GM12878 (cell line): ENCODE measurements at regions not wholly inside any gene's neighbourhood (a gene's known extent, or its start where the extent isn't known, plus 50 kb on each side); places are given as distances from the start of the nearest gene placed in this dataset.

Experiments used
- ATAC-seq: fragments of 200-7000 bp; cut with Tn5 transposase; 3 replicates; pipeline ENCODE4 v1.9.1; 2020; ENCODE audit warnings: mild to moderate bottlenecking, moderate library complexity
- BruUV-seq: library from RNA; stranded (reverse); fragments of 400-500 nt; replicated peaks from 2 replicates; lab custom pipeline; 2021; lab: Mats Ljungman, UMichigan
- CTCF ChIA-PET: fragments of 300-600 bp; sonication (Branson Sonifier 250); formaldehyde crosslinking; extraction: SDS; loops from one replicate; lab custom pipeline; 2021; ENCODE audit warnings: inconsistent platforms; lab: Yijun Ruan, JAX
- POLR2A ChIA-PET: fragments of 350-600 bp; formaldehyde crosslinking; extraction: SDS; loops from one replicate; lab custom pipeline; 2021; ENCODE audit warnings: inconsistent platforms; lab: Charles Lee
- RAD21 ChIA-PET: fragments of 300-600 bp; sonication (Branson Sonifier 250); formaldehyde crosslinking; loops from one replicate; lab custom pipeline; 2023; ENCODE audit warnings: antibody characterized with exemption; ENCODE audit not compliant: unreplicated experiment; lab: Charles Lee
- SMC1A ChIA-PET: fragments of 300-600 bp; sonication (Branson Sonifier 250); formaldehyde crosslinking; loops from one replicate; lab custom pipeline; 2023; ENCODE audit not compliant: unreplicated experiment, uncharacterized antibody; lab: Charles Lee
- DNase-seq: peaks from one replicate; pipeline ENCODE4 v3.0.0-alpha.2; 2011; ENCODE audit warnings: low read depth, low spot score
- FAIRE-seq: peaks from 3 replicates; lab custom pipeline; 2011; peaks lifted over from hg19 to GRCh38; lab: Jason Lieb, UNC
- H2AFZ ChIP-seq: 2 replicates; pipeline ENCODE4 v1.6.0; 2011; ENCODE audit warnings: low read depth, low read length, control low read depth; ENCODE audit not compliant: control insufficient read depth
- H3K27ac ChIP-seq: 2 replicates; pipeline ENCODE4 v1.5.1; 2011; ENCODE audit warnings: control low read depth; ENCODE audit not compliant: control insufficient read depth, insufficient read depth
- H3K27me3 ChIP-seq, 2 experiments: replicated peaks in 1 of 2; 2 replicates each; pipeline versions ENCODE4 v1.6.0 to v1.6.1; 2011; ENCODE audit warnings: low read length in 1 of 2; ENCODE audit not compliant: control insufficient read depth in 2 of 2, insufficient read depth in 2 of 2
- H3K36me3 ChIP-seq, 2 experiments: 2 replicates each; pipeline ENCODE4 v1.5.1; 2011; ENCODE audit warnings: low read length in 1 of 2; ENCODE audit not compliant: control insufficient read depth in 2 of 2, insufficient read depth in 2 of 2
- H3K4me1 ChIP-seq: 2 replicates; pipeline ENCODE4 v1.6.1; 2011; ENCODE audit warnings: mild to moderate bottlenecking, low read length, moderate library complexity, mixed read lengths; ENCODE audit not compliant: control insufficient read depth, insufficient read depth
- H3K4me2 ChIP-seq: 2 replicates; pipeline ENCODE4 v1.6.0; 2011; ENCODE audit warnings: control low read depth; ENCODE audit not compliant: control insufficient read depth, insufficient read depth
- H3K4me3 ChIP-seq: fragments of 200-600 bp; sonication (generic); 2 replicates; pipeline ENCODE4 v1.5.1; 2016
- H3K79me2 ChIP-seq: 2 replicates; pipeline ENCODE4 v1.6.0; 2011; ENCODE audit warnings: low read length; ENCODE audit not compliant: control insufficient read depth, insufficient read depth
- H3K9ac ChIP-seq: 2 replicates; pipeline ENCODE4 v1.8.0; 2011; ENCODE audit warnings: low read length, control low read depth, mixed read lengths; ENCODE audit not compliant: control insufficient read depth, insufficient read depth
- H3K9me3 ChIP-seq: replicated peaks from 3 replicates; pipeline ENCODE4 v1.5.1; 2011; ENCODE audit warnings: mild to moderate bottlenecking, low read length; ENCODE audit not compliant: control insufficient read depth, insufficient read depth
- H4K20me1 ChIP-seq: 2 replicates; pipeline ENCODE4 v1.6.0; 2011; ENCODE audit not compliant: control insufficient read depth, insufficient read depth
- BCL3 ChIP-seq: IDR thresholded peaks from 2 replicates; pipeline ENCODE4 v1.6.1; 2011; ENCODE audit warnings: borderline replicate concordance, low read depth, mild to moderate bottlenecking, moderate library complexity, low read length; ENCODE audit not compliant: insufficient read depth, poor library complexity, severe bottlenecking
- CBX3 ChIP-seq: fragments of 200-600 bp; sonication (generic); IDR thresholded peaks from 2 replicates; pipeline ENCODE4 v1.6.1; 2016; ENCODE audit warnings: low read depth, borderline replicate concordance
- FOXK2 ChIP-seq: fragments of 450-650 bp; IDR thresholded peaks from 2 replicates; pipeline ENCODE4 v1.6.1; 2017; ENCODE audit warnings: mild to moderate bottlenecking, moderate library complexity
- IKZF2 ChIP-seq, 2 experiments: fragments of 450-650 bp; IDR thresholded peaks; 2 replicates each; pipeline ENCODE4 v1.6.1; 2017; ENCODE audit warnings: mild to moderate bottlenecking in 2 of 2, moderate library complexity in 2 of 2
- KDM1A ChIP-seq: fragments of 200-600 bp; sonication (generic); IDR thresholded peaks from 2 replicates; pipeline ENCODE4 v1.6.1; 2016; ENCODE audit warnings: borderline replicate concordance
- MTA2 ChIP-seq: fragments of 450-650 bp; IDR thresholded peaks from 2 replicates; pipeline ENCODE4 v1.6.1; 2016; ENCODE audit warnings: low read depth, mild to moderate bottlenecking, moderate library complexity
- NBN ChIP-seq: fragments of 450-650 bp; IDR thresholded peaks from 2 replicates; pipeline ENCODE4 v1.6.1; 2016
- SPI1 ChIP-seq: IDR thresholded peaks from 2 replicates; pipeline ENCODE4 v1.6.1; 2011; ENCODE audit warnings: low read depth, mild to moderate bottlenecking, low read length, moderate library complexity, borderline replicate concordance; ENCODE audit not compliant: insufficient read depth
- SUZ12 ChIP-seq: fragments of 200-600 bp; sonication (generic); IDR thresholded peaks from one replicate; pipeline ENCODE4 v1.6.1; 2018; ENCODE audit warnings: antibody characterized with exemption, mild to moderate bottlenecking; ENCODE audit not compliant: unreplicated experiment
- WRNIP1 ChIP-seq: IDR thresholded peaks from 2 replicates; pipeline ENCODE4 v1.6.1; 2011; ENCODE audit warnings: low read depth, low read length, improper control_type of control experiment, borderline replicate concordance
- WGBS: methylation state at CpG from one replicate; pipeline ENCODE4 v1.1.6; 2016; ENCODE audit warnings: low lambda C conversion rate; ENCODE audit not compliant: insufficient replicate concordance, insufficient coverage; ENCODE audit errors: missing lambda C conversion rate; 5-methylcytosine and 5-hydroxymethylcytosine counted together
- in situ Hi-C: fragments of 300-500 bp; cut with MboI; formaldehyde crosslinking; loops from 9 replicates; pipeline ENCODE4 v1.14.3; 2018; ENCODE audit warnings: mixed read lengths
- intact Hi-C: fragments of 100-400 bp; cut with micrococcal nuclease; formaldehyde crosslinking; loops from one replicate; pipeline ENCODE4 v1.14.2; 2022; ENCODE audit not compliant: unreplicated experiment
- TF ChIP-seq, protein P1 (sequence below): fragments of 450-650 bp; formaldehyde crosslinking; IDR thresholded peaks from 2 replicates; pipeline ENCODE4 v1.4.0; 2020; ENCODE audit warnings: mild to moderate bottlenecking, moderate library complexity
- TF ChIP-seq, protein P2 (sequence below): fragments of 450-650 bp; conservative IDR thresholded peaks from 2 replicates; pipeline ENCODE4 v1.6.1; 2017; ENCODE audit warnings: mild to moderate bottlenecking, moderate library complexity
- TF ChIP-seq, protein P3 (sequence below): fragments of 450-650 bp; IDR thresholded peaks from 2 replicates; pipeline ENCODE4 v1.6.1; 2017; ENCODE audit warnings: low read depth, mild to moderate bottlenecking, moderate library complexity

GRCh38 chr9:105039175-105039799 is 111.3 kb upstream of the ABCA1 start (continued):
- TF ChIP-seq, protein P1, sequence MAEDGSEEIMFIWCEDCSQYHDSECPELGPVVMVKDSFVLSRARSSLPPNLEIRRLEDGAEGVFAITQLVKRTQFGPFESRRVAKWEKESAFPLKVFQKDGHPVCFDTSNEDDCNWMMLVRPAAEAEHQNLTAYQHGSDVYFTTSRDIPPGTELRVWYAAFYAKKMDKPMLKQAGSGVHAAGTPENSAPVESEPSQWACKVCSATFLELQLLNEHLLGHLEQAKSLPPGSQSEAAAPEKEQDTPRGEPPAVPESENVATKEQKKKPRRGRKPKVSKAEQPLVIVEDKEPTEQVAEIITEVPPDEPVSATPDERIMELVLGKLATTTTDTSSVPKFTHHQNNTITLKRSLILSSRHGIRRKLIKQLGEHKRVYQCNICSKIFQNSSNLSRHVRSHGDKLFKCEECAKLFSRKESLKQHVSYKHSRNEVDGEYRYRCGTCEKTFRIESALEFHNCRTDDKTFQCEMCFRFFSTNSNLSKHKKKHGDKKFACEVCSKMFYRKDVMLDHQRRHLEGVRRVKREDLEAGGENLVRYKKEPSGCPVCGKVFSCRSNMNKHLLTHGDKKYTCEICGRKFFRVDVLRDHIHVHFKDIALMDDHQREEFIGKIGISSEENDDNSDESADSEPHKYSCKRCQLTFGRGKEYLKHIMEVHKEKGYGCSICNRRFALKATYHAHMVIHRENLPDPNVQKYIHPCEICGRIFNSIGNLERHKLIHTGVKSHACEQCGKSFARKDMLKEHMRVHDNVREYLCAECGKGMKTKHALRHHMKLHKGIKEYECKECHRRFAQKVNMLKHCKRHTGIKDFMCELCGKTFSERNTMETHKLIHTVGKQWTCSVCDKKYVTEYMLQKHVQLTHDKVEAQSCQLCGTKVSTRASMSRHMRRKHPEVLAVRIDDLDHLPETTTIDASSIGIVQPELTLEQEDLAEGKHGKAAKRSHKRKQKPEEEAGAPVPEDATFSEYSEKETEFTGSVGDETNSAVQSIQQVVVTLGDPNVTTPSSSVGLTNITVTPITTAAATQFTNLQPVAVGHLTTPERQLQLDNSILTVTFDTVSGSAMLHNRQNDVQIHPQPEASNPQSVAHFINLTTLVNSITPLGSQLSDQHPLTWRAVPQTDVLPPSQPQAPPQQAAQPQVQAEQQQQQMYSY (CRISPR knock-in tag), result no peak
- no peak for TF ChIP-seq KDM1A
- no peak for TF ChIP-seq SPI1
- TF ChIP-seq NBN, result no peak
- TF ChIP-seq FOXK2, result no peak
- no peak for TF ChIP-seq SUZ12
- TF ChIP-seq CBX3, result no peak
- no peak for TF ChIP-seq WRNIP1

GRCh38 chr9:105043370-105043936 is 115.5 kb upstream of the ABCA1 start:
- intact Hi-C loops (no loop called here), in situ Hi-C loops (no loop called here)
- ChIA-PET SMC1A (interaction anchor here (1.8 kb wide), 1 partner anchor 9 kb away, joined by 5 read pairs; no protein-coding TSS in a partner anchor), CTCF (interaction anchor here (0.6 kb wide), 1 partner anchor 206 kb away, joined by 3 read pairs; no protein-coding TSS in a partner anchor), RAD21 (no interaction called here), POLR2A (no interaction called here)
- Histone ChIP-seq H2AFZ (no peak overlapping the region), H3K9me3 (no peaks in the 10 kb centered on the region), H3K4me3 (no peak overlapping the region), H3K9ac (no peak overlapping the region), H4K20me1 (no peaks in the 10 kb centered on the region), H3K79me2 (no peaks in the 10 kb centered on the region), H3K4me2 (no peak overlapping the region), H3K4me1 (no peaks in the 10 kb centered on the region), H3K27me3 (no peaks in the 10 kb centered on the region; a peak in 2 of 4 replicates), H3K36me3 (no peaks in the 10 kb centered on the region), H3K27ac (no peak overlapping the region)
- TF ChIP-seq, protein P2, sequence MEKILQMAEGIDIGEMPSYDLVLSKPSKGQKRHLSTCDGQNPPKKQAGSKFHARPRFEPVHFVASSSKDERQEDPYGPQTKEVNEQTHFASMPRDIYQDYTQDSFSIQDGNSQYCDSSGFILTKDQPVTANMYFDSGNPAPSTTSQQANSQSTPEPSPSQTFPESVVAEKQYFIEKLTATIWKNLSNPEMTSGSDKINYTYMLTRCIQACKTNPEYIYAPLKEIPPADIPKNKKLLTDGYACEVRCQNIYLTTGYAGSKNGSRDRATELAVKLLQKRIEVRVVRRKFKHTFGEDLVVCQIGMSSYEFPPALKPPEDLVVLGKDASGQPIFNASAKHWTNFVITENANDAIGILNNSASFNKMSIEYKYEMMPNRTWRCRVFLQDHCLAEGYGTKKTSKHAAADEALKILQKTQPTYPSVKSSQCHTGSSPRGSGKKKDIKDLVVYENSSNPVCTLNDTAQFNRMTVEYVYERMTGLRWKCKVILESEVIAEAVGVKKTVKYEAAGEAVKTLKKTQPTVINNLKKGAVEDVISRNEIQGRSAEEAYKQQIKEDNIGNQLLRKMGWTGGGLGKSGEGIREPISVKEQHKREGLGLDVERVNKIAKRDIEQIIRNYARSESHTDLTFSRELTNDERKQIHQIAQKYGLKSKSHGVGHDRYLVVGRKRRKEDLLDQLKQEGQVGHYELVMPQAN, result no peak
- no peak for TF ChIP-seq BCL3
- no peak for TF ChIP-seq IKZF2 (IDR thresholded peaks at IDR 0.05)
- TF ChIP-seq, protein P3, sequence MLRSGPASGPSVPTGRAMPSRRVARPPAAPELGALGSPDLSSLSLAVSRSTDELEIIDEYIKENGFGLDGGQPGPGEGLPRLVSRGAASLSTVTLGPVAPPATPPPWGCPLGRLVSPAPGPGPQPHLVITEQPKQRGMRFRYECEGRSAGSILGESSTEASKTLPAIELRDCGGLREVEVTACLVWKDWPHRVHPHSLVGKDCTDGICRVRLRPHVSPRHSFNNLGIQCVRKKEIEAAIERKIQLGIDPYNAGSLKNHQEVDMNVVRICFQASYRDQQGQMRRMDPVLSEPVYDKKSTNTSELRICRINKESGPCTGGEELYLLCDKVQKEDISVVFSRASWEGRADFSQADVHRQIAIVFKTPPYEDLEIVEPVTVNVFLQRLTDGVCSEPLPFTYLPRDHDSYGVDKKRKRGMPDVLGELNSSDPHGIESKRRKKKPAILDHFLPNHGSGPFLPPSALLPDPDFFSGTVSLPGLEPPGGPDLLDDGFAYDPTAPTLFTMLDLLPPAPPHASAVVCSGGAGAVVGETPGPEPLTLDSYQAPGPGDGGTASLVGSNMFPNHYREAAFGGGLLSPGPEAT, result no peak
- no peak for TF ChIP-seq MTA2
- DNase-seq, result no peak
- no peak for FAIRE-seq
- BruUV-seq, result no TSS peak
- ATAC-seq, result no peak
- 0% methylated on average over 3 of the region's 3 CpGs for WGBS
